Endothelial cell (in vitro differentiated cells): ENCODE measurements at regions not wholly inside any gene's neighbourhood (a gene's known extent, or its start where the extent isn't known, plus 50 kb on each side); places are given as distances from the start of the nearest gene placed in this dataset.
A peak's percentile ranks its signal among the peaks of the same experiment; 100 is the strongest.

Experiments used
- DNase-seq: peaks from one replicate; pipeline ENCODE4 v3.0.0; 2021; ENCODE audit warnings: low spot score
- H3K27ac Mint-ChIP-seq: one replicate; pipeline ENCODE4 v1.8.0; 2021; ENCODE audit warnings: mixed read lengths, inconsistent platforms; ENCODE audit not compliant: unreplicated experiment
- H3K27me3 Mint-ChIP-seq: one replicate; pipeline ENCODE4 v1.8.0; 2021; ENCODE audit warnings: mild to moderate bottlenecking, moderate library complexity, mixed read lengths, inconsistent platforms; ENCODE audit not compliant: unreplicated experiment
- H3K36me3 Mint-ChIP-seq: one replicate; pipeline ENCODE4 v1.8.0; 2021; ENCODE audit warnings: mild to moderate bottlenecking, low read depth, mixed read lengths, inconsistent platforms; ENCODE audit not compliant: unreplicated experiment
- H3K4me1 Mint-ChIP-seq: one replicate; pipeline ENCODE4 v1.8.0; 2021; ENCODE audit warnings: mild to moderate bottlenecking, mixed read lengths, inconsistent platforms; ENCODE audit not compliant: unreplicated experiment
- H3K4me3 Mint-ChIP-seq: one replicate; pipeline ENCODE4 v1.8.0; 2021; ENCODE audit warnings: mild to moderate bottlenecking, mixed read lengths, inconsistent platforms; ENCODE audit not compliant: unreplicated experiment
- H3K9me3 Mint-ChIP-seq: one replicate; pipeline ENCODE4 v1.8.0; 2021; ENCODE audit warnings: mixed read lengths, inconsistent platforms; ENCODE audit not compliant: unreplicated experiment
- CTCF ChIP-seq: fragments of 200-600 bp; sonication (generic); IDR thresholded peaks from one replicate; pipeline ENCODE4 v1.5.0; 2021; ENCODE audit warnings: antibody characterized with exemption; ENCODE audit not compliant: unreplicated experiment

GRCh38 chr3:148459931-148460513 is 237.7 kb upstream of the AGTR1 start:
- TF ChIP-seq CTCF: peak; percentile 51
- Mint-ChIP-seq H3K27ac (no peak overlapping the region), H3K36me3 (no peaks in the 10 kb centered on the region), H3K4me3 (no peak overlapping the region), H3K9me3 (no peaks in the 10 kb centered on the region), H3K27me3 (no peaks in the 10 kb centered on the region), H3K4me1 (peaks cover 6% of the 10 kb centered on the region)
- no peak for DNase-seq

GRCh38 chr3:148460686-148461085 is 237.0 kb upstream of the AGTR1 start:
- no peak for TF ChIP-seq CTCF
- Mint-ChIP-seq H3K27me3 (no peaks in the 10 kb centered on the region), H3K9me3 (no peaks in the 10 kb centered on the region), H3K4me1 (peaks cover 10% of the 10 kb centered on the region), H3K4me3 (no peak overlapping the region), H3K27ac (no peak overlapping the region), H3K36me3 (no peaks in the 10 kb centered on the region)
- DNase-seq: no peak

GRCh38 chr3:148464246-148464645 is 233.5 kb upstream of the AGTR1 start:
- Mint-ChIP-seq H3K27ac (no peak overlapping the region), H3K27me3 (peaks cover 1% of the 10 kb centered on the region), H3K36me3 (no peaks in the 10 kb centered on the region), H3K4me3 (no peak overlapping the region), H3K9me3 (no peaks in the 10 kb centered on the region), H3K4me1 (peaks cover 20% of the 10 kb centered on the region)
- TF ChIP-seq CTCF: no peak
- no peak for DNase-seq

- no peak for TF ChIP-seq CTCF
- no peak overlapping the region for H3K4me3 Mint-ChIP-seq
- H3K9me3 Mint-ChIP-seq: no peaks in the 10 kb centered on the region
- H3K27ac Mint-ChIP-seq: peak overlapping the region; percentile 51
- peaks cover 20% of the 10 kb centered on the region for H3K4me1 Mint-ChIP-seq
- H3K36me3 Mint-ChIP-seq: no peaks in the 10 kb centered on the region
- peaks cover 1% of the 10 kb centered on the region for H3K27me3 Mint-ChIP-seq
- no peak for DNase-seq
These were observed 231.6 kb upstream of the AGTR1 start for GRCh38 chr3:148466143-148466542.

GRCh38 chr3:148466980-148467740 is 230.5 kb upstream of the AGTR1 start:
- H3K4me3 Mint-ChIP-seq: no peak overlapping the region
- no peaks in the 10 kb centered on the region for H3K9me3 Mint-ChIP-seq
- TF ChIP-seq CTCF: no peak
- H3K27me3 Mint-ChIP-seq: peaks cover 1% of the 10 kb centered on the region
- no peak overlapping the region for H3K27ac Mint-ChIP-seq
- H3K4me1 Mint-ChIP-seq: peaks cover 20% of the 10 kb centered on the region
- no peak for DNase-seq
- H3K36me3 Mint-ChIP-seq: no peaks in the 10 kb centered on the region
